ENCODE measurements at regions not wholly inside any gene's neighbourhood (a gene's known extent, or its start where the extent isn't known, plus 50 kb on each side); places are given as distances from the start of the nearest gene placed in this dataset.

DNA sequence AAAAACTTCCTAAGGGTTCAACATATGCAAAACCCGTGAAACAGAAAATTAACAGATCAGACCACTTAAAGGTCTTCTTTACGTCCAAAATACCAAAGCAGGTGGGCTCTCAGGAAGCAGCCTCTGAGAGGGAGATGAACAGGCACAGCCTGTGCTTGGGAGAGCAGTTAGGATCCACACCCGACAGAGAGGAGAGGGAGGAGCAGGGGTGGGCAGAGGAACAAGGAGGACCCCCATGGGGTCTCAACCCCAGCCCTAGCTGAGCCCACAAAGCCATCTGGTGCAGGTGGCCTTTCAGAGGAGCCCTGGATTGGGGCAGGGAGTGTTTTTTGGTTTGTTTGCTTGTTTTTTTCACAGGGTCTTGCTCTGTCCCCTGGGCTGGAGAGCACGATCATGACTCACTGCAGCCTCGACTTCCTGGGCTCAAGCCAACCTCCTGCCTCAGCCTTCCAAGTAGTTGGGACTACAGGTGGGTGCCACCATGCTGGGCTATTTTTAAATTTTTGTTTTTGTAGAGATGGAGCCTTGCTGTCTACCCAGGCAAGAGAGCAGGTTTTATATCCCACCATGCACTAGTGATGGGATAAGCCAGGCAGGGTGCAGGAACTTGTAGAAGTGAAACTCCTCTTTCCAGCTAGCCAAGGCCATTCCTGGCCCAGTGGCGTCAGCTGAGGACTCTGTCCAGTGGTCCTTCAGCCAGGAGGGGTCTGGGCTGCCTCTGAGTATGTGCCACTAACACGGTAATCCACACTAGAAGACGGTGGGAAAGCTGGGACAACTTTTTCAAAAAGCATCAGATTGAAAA lies 154.1 kb upstream of the HDAC4 start:
- FAIRE-seq, result no peak

DNA sequence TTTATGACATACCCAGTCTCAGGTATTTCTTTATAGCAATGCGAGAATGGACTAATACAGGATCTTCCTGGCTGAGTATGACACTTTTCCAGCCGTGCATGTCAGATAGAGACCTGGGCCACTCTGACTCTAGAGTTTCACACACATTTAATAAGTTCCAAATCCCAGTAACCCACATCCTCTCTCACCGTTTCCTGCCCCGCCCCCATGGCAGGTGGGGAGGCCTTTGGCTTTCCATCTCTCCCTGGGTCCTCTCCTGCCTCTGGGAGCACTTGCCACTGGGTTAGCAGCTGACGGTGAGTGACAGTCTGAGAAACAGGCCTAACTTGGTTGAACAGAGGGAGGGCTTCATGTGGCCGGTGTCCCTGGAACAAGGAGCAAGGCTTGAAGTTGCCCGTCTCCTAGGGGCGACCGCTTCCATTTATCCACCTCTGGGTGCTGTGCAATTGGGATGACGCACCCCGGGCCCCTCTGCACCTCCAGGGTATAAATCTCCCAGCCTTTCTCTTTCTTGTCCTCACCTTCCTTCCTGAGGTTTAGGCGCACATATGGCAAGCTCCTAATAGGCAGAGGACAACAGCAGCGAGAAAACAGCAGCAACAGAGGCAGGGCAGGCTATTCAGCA lies 152.7 kb upstream of the HDAC4 start:
- TF ChIP-seq, protein P1, sequence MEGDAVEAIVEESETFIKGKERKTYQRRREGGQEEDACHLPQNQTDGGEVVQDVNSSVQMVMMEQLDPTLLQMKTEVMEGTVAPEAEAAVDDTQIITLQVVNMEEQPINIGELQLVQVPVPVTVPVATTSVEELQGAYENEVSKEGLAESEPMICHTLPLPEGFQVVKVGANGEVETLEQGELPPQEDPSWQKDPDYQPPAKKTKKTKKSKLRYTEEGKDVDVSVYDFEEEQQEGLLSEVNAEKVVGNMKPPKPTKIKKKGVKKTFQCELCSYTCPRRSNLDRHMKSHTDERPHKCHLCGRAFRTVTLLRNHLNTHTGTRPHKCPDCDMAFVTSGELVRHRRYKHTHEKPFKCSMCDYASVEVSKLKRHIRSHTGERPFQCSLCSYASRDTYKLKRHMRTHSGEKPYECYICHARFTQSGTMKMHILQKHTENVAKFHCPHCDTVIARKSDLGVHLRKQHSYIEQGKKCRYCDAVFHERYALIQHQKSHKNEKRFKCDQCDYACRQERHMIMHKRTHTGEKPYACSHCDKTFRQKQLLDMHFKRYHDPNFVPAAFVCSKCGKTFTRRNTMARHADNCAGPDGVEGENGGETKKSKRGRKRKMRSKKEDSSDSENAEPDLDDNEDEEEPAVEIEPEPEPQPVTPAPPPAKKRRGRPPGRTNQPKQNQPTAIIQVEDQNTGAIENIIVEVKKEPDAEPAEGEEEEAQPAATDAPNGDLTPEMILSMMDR (optimal IDR thresholded peaks at IDR 0.05 in 1 of 3, IDR thresholded peaks at IDR 0.05 in 1 of 3, conservative IDR thresholded peaks at IDR 0.05 in 1 of 3; ENCODE audit: extremely low read depth in 1 of 3, insufficient read depth in 2 of 3, low read length in 3 of 3), result no peak
- TF ChIP-seq EZH2 (IDR thresholded peaks at IDR 0.05; ENCODE audit: low read length), result no peak
- Histone ChIP-seq H3K79me2 (ENCODE audit: control insufficient read depth, insufficient read depth, low read length) (no peaks in the 10 kb centered on the region), H4K20me1 (ENCODE audit: control insufficient read depth, extremely low read depth, insufficient read depth, low read length) (no peaks in the 10 kb centered on the region), H3K4me3 (ENCODE audit: control insufficient read depth in 2 of 3, extremely low read depth in 1 of 3, insufficient read depth in 2 of 3, low read depth in 1 of 3, low read length in 3 of 3) (no peak overlapping the region), H3K36me3 (ENCODE audit: control insufficient read depth in 2 of 2, extremely low read depth in 1 of 2, insufficient read depth in 2 of 2, low read length in 2 of 2) (no peaks in the 10 kb centered on the region), H3K9me1 (ENCODE audit: control insufficient read depth, extremely low read depth, insufficient read depth, low read length) (no peaks in the 10 kb centered on the region), H3K27me3 (ENCODE audit: control insufficient read depth, extremely low read depth, insufficient read depth, low read length) (no peaks in the 10 kb centered on the region), H3K9me3 (ENCODE audit: control insufficient read depth, low read depth, low read length) (no peaks in the 10 kb centered on the region), H3K27ac (ENCODE audit: control insufficient read depth, insufficient read depth, low read length) (no peak overlapping the region), H3K9ac (ENCODE audit: control insufficient read depth, extremely low read depth, insufficient read depth, low read length) (no peak overlapping the region), H3K4me1 (ENCODE audit: control insufficient read depth, extremely low read depth, insufficient read depth, low read length) (peaks cover 18% of the 10 kb centered on the region), H3K4me2 (ENCODE audit: control insufficient read depth, extremely low read depth, insufficient read depth, low read depth, low read length) (no peak overlapping the region), H2AFZ (ENCODE audit: control insufficient read depth, low read length) (no peak overlapping the region)
- DNase-seq (ENCODE audit: low read depth, low spot score) (no peak), FAIRE-seq (no peak)
- dilution Hi-C loops (cut with MboI; ENCODE audit: extremely low pct_ligation_motif_present, low sequenced_read_pairs), result no loop called here

More for the DNA sequence above, 154.1 kb upstream of the HDAC4 start:
- Histone ChIP-seq H3K9ac (ENCODE audit: control insufficient read depth, extremely low read depth, insufficient read depth, low read length) (no peak overlapping the region), H3K27me3 (ENCODE audit: control insufficient read depth, extremely low read depth, insufficient read depth, low read length) (no peaks in the 10 kb centered on the region), H3K9me1 (ENCODE audit: control insufficient read depth, extremely low read depth, insufficient read depth, low read length) (no peaks in the 10 kb centered on the region), H3K9me3 (ENCODE audit: control insufficient read depth, low read depth, low read length) (no peaks in the 10 kb centered on the region), H3K79me2 (ENCODE audit: control insufficient read depth, insufficient read depth, low read length) (no peaks in the 10 kb centered on the region), H3K27ac (ENCODE audit: control insufficient read depth, insufficient read depth, low read length) (no peak overlapping the region), H3K4me1 (ENCODE audit: control insufficient read depth, extremely low read depth, insufficient read depth, low read length) (peaks cover 6% of the 10 kb centered on the region), H3K4me3 (ENCODE audit: control insufficient read depth in 2 of 3, extremely low read depth in 1 of 3, insufficient read depth in 2 of 3, low read depth in 1 of 3, low read length in 3 of 3) (no peak overlapping the region), H2AFZ (ENCODE audit: control insufficient read depth, low read length) (no peak overlapping the region), H3K4me2 (ENCODE audit: control insufficient read depth, extremely low read depth, insufficient read depth, low read depth, low read length) (no peak overlapping the region), H3K36me3 (ENCODE audit: control insufficient read depth in 2 of 2, extremely low read depth in 1 of 2, insufficient read depth in 2 of 2, low read length in 2 of 2) (no peaks in the 10 kb centered on the region), H4K20me1 (ENCODE audit: control insufficient read depth, extremely low read depth, insufficient read depth, low read length) (no peaks in the 10 kb centered on the region)
- no peak for DNase-seq (ENCODE audit: low read depth, low spot score)
- dilution Hi-C loops (cut with MboI; ENCODE audit: extremely low pct_ligation_motif_present, low sequenced_read_pairs), result no loop called here
- TF ChIP-seq, protein P1 (optimal IDR thresholded peaks at IDR 0.05 in 1 of 3, IDR thresholded peaks at IDR 0.05 in 1 of 3, conservative IDR thresholded peaks at IDR 0.05 in 1 of 3; ENCODE audit: extremely low read depth in 1 of 3, insufficient read depth in 2 of 3, low read length in 3 of 3), result no peak

Measured in keratinocyte (primary cell).